HUES6 (cell line): ENCODE measurements at regions not wholly inside any gene's neighbourhood (a gene's known extent, or its start where the extent isn't known, plus 50 kb on each side); places are given as distances from the start of the nearest gene placed in this dataset.

ENCODE experiments used
- H3K27ac ChIP-seq: 2 replicates; pipeline ENCODE4 v1.7.0; 2013; ENCODE audit warnings: low read depth, mild to moderate bottlenecking, low read length, inconsistent platforms
- H3K27me3 ChIP-seq: 2 replicates; pipeline ENCODE4 v1.6.1; 2013; ENCODE audit warnings: low read length; ENCODE audit not compliant: control insufficient read depth, insufficient read depth
- H3K36me3 ChIP-seq: 2 replicates; pipeline ENCODE4 v1.6.1; 2013; ENCODE audit warnings: low read length; ENCODE audit not compliant: control insufficient read depth, insufficient read depth
- H3K4me1 ChIP-seq: 2 replicates; pipeline ENCODE4 v1.6.1; 2013; ENCODE audit warnings: low read length; ENCODE audit not compliant: control insufficient read depth, insufficient read depth
- H3K4me3 ChIP-seq: 2 replicates; pipeline ENCODE4 v1.5.1; 2013; ENCODE audit warnings: low read depth, low read length
- H3K9ac ChIP-seq: one replicate; pipeline ENCODE4 v1.6.1; 2013; ENCODE audit warnings: mild to moderate bottlenecking, low read length
- H3K9me3 ChIP-seq: 2 replicates; pipeline ENCODE4 v1.6.1; 2013; ENCODE audit warnings: low read depth, low read length; ENCODE audit not compliant: control insufficient read depth, insufficient read depth

DNA sequence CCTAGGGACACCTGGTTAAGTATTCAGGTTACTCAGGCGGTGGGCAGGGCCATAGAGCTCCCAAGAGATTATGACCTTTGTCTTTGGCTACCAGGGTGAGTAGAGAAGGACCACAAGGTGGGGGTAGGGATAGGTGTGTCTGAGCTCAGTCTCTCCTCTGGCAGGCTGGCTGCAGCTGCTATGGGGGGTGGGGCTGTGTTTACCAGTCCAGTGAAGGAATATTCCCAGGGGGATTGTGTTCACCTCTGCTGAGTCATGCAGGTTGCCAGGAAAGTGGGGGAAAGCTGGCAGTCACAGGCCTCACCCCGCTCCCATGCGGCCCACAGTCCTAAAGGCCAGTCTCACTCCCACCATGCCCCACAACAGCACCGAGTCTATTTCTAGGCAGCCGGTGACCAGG lies 53.6 kb upstream of the POU5F2 start:
- no peak overlapping the region for H3K9ac ChIP-seq
- H3K27me3 ChIP-seq: no peaks in the 10 kb centered on the region
- no peaks in the 10 kb centered on the region for H3K9me3 ChIP-seq
- H3K4me1 ChIP-seq: peaks cover 8% of the 10 kb centered on the region; the same call in 1 of the 2 replicates
- no peak overlapping the region for H3K27ac ChIP-seq
- H3K36me3 ChIP-seq: no peaks in the 10 kb centered on the region
- H3K4me3 ChIP-seq: no peak overlapping the region

DNA sequence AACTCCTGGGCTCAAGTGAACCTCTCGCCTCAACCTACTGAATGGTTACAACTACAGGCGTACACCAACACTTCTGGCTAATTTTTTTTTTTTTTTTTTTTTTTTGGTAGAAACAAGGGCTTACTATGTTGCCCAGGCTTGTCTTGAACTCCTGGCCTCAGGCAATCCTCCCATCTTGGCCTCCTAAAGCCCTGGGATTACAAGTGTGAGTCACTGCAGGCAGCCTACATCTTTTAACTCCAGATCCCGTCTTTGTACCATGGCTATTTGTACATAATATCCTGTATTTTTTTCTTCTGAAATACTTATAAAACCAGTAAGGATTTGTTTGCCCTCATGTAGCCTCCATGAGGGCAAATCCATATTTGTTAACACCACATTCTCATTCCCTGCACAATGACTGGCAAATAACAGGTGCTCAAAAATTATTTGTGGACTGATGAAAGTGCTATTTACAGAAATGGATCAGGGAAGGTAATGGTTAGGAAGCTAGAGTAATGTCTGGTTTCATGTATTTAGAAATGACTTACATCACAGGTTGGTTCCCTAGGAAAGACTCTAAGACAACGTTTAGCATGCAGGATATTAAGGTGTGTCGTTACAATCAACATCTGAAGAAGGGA lies 51.9 kb upstream of the POU5F2 start:
- H3K9me3 ChIP-seq: no peaks in the 10 kb centered on the region
- no peak overlapping the region for H3K4me3 ChIP-seq
- H3K9ac ChIP-seq: no peak overlapping the region
- H3K4me1 ChIP-seq: peaks cover 8% of the 10 kb centered on the region; the same call in 1 of the 2 replicates
- no peak overlapping the region for H3K27ac ChIP-seq
- no peaks in the 10 kb centered on the region for H3K27me3 ChIP-seq
- no peaks in the 10 kb centered on the region for H3K36me3 ChIP-seq

DNA sequence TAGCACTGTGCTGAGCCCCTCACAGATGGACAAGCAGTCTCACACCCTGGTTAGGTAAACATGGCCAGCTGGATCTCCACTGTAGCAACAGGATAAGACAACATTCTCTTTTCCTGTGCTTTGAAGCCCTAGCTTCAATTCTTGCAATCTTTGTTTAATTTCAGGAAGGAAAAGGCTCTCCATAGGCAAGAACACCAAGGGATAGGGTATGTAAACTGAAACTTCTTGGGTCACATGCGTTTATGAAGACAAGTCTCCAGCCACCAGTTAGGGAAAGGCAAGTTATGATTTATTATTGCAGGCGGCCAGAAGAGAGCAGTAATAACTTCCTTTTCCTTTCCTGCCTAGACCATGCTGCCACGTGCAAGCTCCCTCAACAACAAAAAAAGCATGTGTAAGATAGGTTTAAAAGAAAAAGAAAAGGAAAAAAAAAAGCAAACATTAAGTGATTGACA lies 50.1 kb upstream of the POU5F2 start:
- Histone ChIP-seq H3K27me3 (no peaks in the 10 kb centered on the region), H3K27ac (no peak overlapping the region), H3K4me1 (peaks cover 8% of the 10 kb centered on the region; the same call in 1 of the 2 replicates), H3K4me3 (no peak overlapping the region), H3K9ac (peak overlapping the region; percentile 24), H3K9me3 (no peaks in the 10 kb centered on the region), H3K36me3 (no peaks in the 10 kb centered on the region)
